ENCODE measurements at regions not wholly inside any gene's neighbourhood (a gene's known extent, or its start where the extent isn't known, plus 50 kb on each side); places are given as distances from the start of the nearest gene placed in this dataset.

GRCh38 chr4:33543941-33544450 is 2700.3 kb downstream of the ARAP2 start:
- TF ChIP-seq CTCF (IDR thresholded peaks at IDR 0.05; ENCODE audit: poor library complexity) (no peak), EZH2 (IDR thresholded peaks at IDR 0.05; ENCODE audit: borderline replicate concordance) (no peak), EZH2phosphoT487 (IDR thresholded peaks at IDR 0.05; ENCODE audit: low read depth, severe bottlenecking, unreplicated experiment) (no peak)
